Upper lobe of right lung (tissue), 1 donor: ENCODE measurements at regions not wholly inside any gene's neighbourhood (a gene's known extent, or its start where the extent isn't known, plus 50 kb on each side); places are given as distances from the start of the nearest gene placed in this dataset.

Experiments used
- ATAC-seq: fragments of 200-7000 bp; cut with Tn5 transposase; one replicate; pipeline ENCODE4 v1.9.1; 2020; ENCODE audit warnings: mild to moderate bottlenecking, moderate library complexity
- DNase-seq: peaks from one replicate; pipeline ENCODE4 v3.0.0-alpha.2; 2020
- H3K27ac ChIP-seq: fragments of 200-600 bp; one replicate; pipeline ENCODE4 v1.8.0; 2022
- H3K27me3 ChIP-seq: fragments of 200-600 bp; one replicate; pipeline ENCODE4 v1.8.0; 2022; ENCODE audit warnings: mild to moderate bottlenecking
- H3K36me3 ChIP-seq: fragments of 200-600 bp; one replicate; pipeline ENCODE4 v1.8.0; 2022
- H3K4me1 ChIP-seq: fragments of 200-600 bp; one replicate; pipeline ENCODE4 v1.8.0; 2022
- H3K4me3 ChIP-seq: fragments of 200-600 bp; one replicate; pipeline ENCODE4 v1.8.0; 2022; ENCODE audit warnings: mild to moderate bottlenecking
- H3K9me3 ChIP-seq: fragments of 200-600 bp; one replicate; pipeline ENCODE4 v1.8.0; 2022
- CTCF ChIP-seq: fragments of 200-600 bp; IDR thresholded peaks from one replicate; pipeline ENCODE4 v1.8.0; 2022; ENCODE audit warnings: antibody characterized with exemption
- intact Hi-C: fragments of 100-400 bp; cut with DNase I; formaldehyde crosslinking; loops from one replicate; pipeline ENCODE4 v1.11.0; 2022
- donor health status: DM: no; HTN: yes; CAD: no; lungs with severe emphysema.

GRCh38 chr15:81945014-81945615 is 100.7 kb downstream of the MEX3B start:
- TF ChIP-seq CTCF = no peak
- intact Hi-C loops = loop anchor here (10.0 kb wide), 1 partner anchor 650 kb away; no protein-coding TSS in a partner anchor
- no peak for DNase-seq

DNA sequence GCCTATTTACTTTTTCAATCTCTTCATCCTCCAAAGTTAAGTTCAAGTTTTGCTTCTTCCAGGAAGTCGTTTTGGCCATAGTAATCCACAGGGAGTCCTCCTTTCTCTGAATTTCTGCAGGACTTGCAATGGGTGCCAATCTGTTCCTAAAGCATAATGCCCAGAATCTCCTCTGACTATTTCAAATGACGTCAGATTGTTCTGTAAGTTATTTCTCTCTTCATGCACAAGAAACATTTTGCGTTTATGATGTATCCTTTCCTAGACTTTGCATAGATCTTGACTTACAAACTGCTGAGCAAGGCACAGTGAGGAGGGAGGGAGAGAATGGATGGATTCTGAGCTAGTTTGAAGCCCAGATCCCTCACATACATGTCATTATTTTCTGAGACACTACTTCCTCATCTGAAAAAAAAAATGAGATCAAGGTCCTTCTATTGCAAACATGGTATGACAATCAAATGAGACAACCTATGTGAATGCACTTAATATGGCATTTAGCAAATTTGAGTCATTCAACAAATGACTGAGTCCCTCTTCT is 103.1 kb downstream of the MEX3B start:
- ATAC-seq (no peak), DNase-seq (no peak)
- no peaks in the 10 kb centered on the region for H3K27me3 ChIP-seq
- H3K36me3 ChIP-seq = no peaks in the 10 kb centered on the region
- intact Hi-C loops = loop anchor here (10.0 kb wide), 1 partner anchor 648 kb away; no protein-coding TSS in a partner anchor
- H3K4me1 ChIP-seq = no peaks in the 10 kb centered on the region
- no peak overlapping the region for H3K27ac ChIP-seq
- no peak overlapping the region for H3K4me3 ChIP-seq
- no peaks in the 10 kb centered on the region for H3K9me3 ChIP-seq
- no peak for TF ChIP-seq CTCF

More at GRCh38 chr15:81945014-81945615, 100.7 kb downstream of the MEX3B start:
- H3K4me3 ChIP-seq = no peak overlapping the region
- no peaks in the 10 kb centered on the region for H3K27me3 ChIP-seq
- no peaks in the 10 kb centered on the region for H3K36me3 ChIP-seq
- H3K27ac ChIP-seq = no peak overlapping the region
- no peaks in the 10 kb centered on the region for H3K4me1 ChIP-seq
- ATAC-seq = no peak
- no peaks in the 10 kb centered on the region for H3K9me3 ChIP-seq

DNA sequence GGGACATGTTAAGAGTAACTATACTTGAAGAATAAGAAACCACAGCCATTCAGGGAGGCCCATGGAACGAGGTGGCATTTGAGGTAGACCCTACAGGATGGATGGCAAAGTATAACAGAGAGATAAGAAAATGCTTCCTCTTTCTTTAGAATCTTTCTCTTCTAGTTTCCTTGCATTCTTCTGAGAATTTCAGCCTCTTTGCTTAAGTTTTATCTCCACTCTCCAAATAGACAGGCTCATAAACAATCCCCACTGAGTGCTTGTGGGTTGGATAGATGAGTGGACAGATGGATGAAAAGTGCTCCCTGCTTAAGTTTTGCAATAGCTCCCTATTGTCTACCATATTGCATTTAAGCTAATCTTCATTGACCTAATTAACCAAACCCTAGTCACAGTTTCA is 103.7 kb downstream of the MEX3B start:
- intact Hi-C loops = loop anchor here (10.0 kb wide), 1 partner anchor 647 kb away; no protein-coding TSS in a partner anchor
- no peak for ATAC-seq

GRCh38 chr15:81941479-81941878 is 104.3 kb downstream of the MEX3B start:
- H3K4me1 ChIP-seq = no peaks in the 10 kb centered on the region
- H3K4me3 ChIP-seq = no peak overlapping the region
- TF ChIP-seq CTCF = no peak
- DNase-seq = no peak
- no peaks in the 10 kb centered on the region for H3K36me3 ChIP-seq
- intact Hi-C loops = loop anchor here (10.0 kb wide), 1 partner anchor 647 kb away; no protein-coding TSS in a partner anchor
- H3K27ac ChIP-seq = no peak overlapping the region
- no peaks in the 10 kb centered on the region for H3K9me3 ChIP-seq
- H3K27me3 ChIP-seq = no peaks in the 10 kb centered on the region
- ATAC-seq = no peak

More for the DNA sequence above, 103.7 kb downstream of the MEX3B start:
- H3K4me3 ChIP-seq = no peak overlapping the region
- no peaks in the 10 kb centered on the region for H3K27me3 ChIP-seq
- no peak for TF ChIP-seq CTCF
- DNase-seq = no peak
- H3K27ac ChIP-seq = no peak overlapping the region
- H3K4me1 ChIP-seq = no peaks in the 10 kb centered on the region
- H3K36me3 ChIP-seq = no peaks in the 10 kb centered on the region
- H3K9me3 ChIP-seq = no peaks in the 10 kb centered on the region

- H3K4me1 ChIP-seq = no peaks in the 10 kb centered on the region
- intact Hi-C loops = loop anchor here (10.0 kb wide), 1 partner anchor 646 kb away; no protein-coding TSS in a partner anchor
- no peak for TF ChIP-seq CTCF
- no peaks in the 10 kb centered on the region for H3K9me3 ChIP-seq
- ATAC-seq (no peak), DNase-seq (no peak)
- H3K4me3 ChIP-seq = no peak overlapping the region
- no peaks in the 10 kb centered on the region for H3K27me3 ChIP-seq
- no peaks in the 10 kb centered on the region for H3K36me3 ChIP-seq
- H3K27ac ChIP-seq = no peak overlapping the region
These were observed 105.1 kb downstream of the MEX3B start for GRCh38 chr15:81940467-81941451.
